GM12891 (cell line): ENCODE measurements at regions not wholly inside any gene's neighbourhood (a gene's known extent, or its start where the extent isn't known, plus 50 kb on each side); places are given as distances from the start of the nearest gene placed in this dataset.

Source experiments
- POLR2A ChIP-seq: IDR thresholded peaks from 2 replicates; pipeline ENCODE4 v1.6.1; 2011; ENCODE audit warnings: low read depth, low read length, control low read depth
- POLR2AphosphoS5 ChIP-seq: IDR thresholded peaks from 2 replicates; pipeline ENCODE4 v1.6.1; 2011; ENCODE audit warnings: low read depth, low read length, control low read depth

DNA sequence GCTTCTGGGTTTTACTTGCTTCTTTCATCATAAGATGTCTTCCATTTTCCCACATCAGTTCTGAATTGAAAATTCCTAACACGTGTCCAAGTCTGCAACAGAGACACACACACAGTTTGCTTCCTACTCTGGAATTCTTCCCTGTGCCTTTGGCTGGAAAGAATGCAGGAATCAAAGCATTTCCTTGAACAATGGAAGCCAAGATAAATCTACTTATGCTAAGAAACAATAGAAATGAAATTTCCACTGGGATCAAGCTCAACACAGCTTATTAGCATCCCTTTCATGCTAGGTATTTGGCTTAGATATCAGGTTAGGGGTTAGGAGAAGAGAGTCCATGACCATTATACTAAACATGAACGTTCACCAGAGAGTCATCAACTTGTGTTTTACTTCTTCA is 101.1 kb upstream of the SCAF8 start:
- TF ChIP-seq POLR2A (no peak), POLR2AphosphoS5 (no peak)
